GM21619 (cell line): ENCODE measurements at regions not wholly inside any gene's neighbourhood (a gene's known extent, or its start where the extent isn't known, plus 50 kb on each side); places are given as distances from the start of the nearest gene placed in this dataset.

ENCODE experiments used
- ATAC-seq: cut with Tn5 transposase; IDR thresholded peaks from one replicate; pipeline ENCODE4 v1.9.1; 2021; ENCODE audit not compliant: unreplicated experiment

GRCh38 chrY:12552471-12553283, 148.4 kb upstream of the USP9Y start:
- ATAC-seq, result peak; percentile 48

GRCh38 chrY:12553909-12554308, 147.1 kb upstream of the USP9Y start:
- ATAC-seq, result no peak

GRCh38 chrY:12555005-12555404, 146.0 kb upstream of the USP9Y start:
- no peak for ATAC-seq

- ATAC-seq, result no peak
Measured at GRCh38 chrY:12559007-12559406, 142.0 kb upstream of the USP9Y start.

GRCh38 chrY:12576278-12576677, 124.8 kb upstream of the USP9Y start:
- no peak for ATAC-seq

GRCh38 chrY:12593532-12594216, 107.4 kb upstream of the USP9Y start:
- ATAC-seq, result no peak

GRCh38 chrY:12598783-12599182, 102.2 kb upstream of the USP9Y start:
- no peak for ATAC-seq

GRCh38 chrY:12605426-12605825, 95.6 kb upstream of the USP9Y start:
- no peak for ATAC-seq

GRCh38 chrY:12610861-12611260, 90.2 kb upstream of the USP9Y start:
- ATAC-seq, result no peak

- ATAC-seq, result no peak
Measured at GRCh38 chrY:12615733-12616446, 85.1 kb upstream of the USP9Y start.

- ATAC-seq, result no peak
Measured at GRCh38 chrY:12621454-12622081, 79.5 kb upstream of the USP9Y start.

- no peak for ATAC-seq
Measured at GRCh38 chrY:12623204-12623603, 77.8 kb upstream of the USP9Y start.

GRCh38 chrY:12642986-12643385, 58.0 kb upstream of the USP9Y start:
- no peak for ATAC-seq

GRCh38 chrY:12643693-12644348, 57.2 kb upstream of the USP9Y start:
- no peak for ATAC-seq

GRCh38 chrY:12651095-12651494, 49.9 kb upstream of the USP9Y start:
- ATAC-seq, result no peak
